Activated naive CD4-positive, alpha-beta T cell treated with anti-CD3 and anti-CD28 coated beads for 36 hours (primary cell): ENCODE measurements at regions not wholly inside any gene's neighbourhood (a gene's known extent, or its start where the extent isn't known, plus 50 kb on each side); places are given as distances from the start of the nearest gene placed in this dataset.

ENCODE experiments used
- CTCF ChIA-PET: fragments of 350-600 bp; sonication (Branson Sonifier 250); formaldehyde crosslinking; loops from one replicate; lab custom pipeline; 2021; ENCODE audit warnings: antibody characterized with exemption; lab: Charles Lee
- DNase-seq: peaks from one replicate; pipeline ENCODE4 v3.0.0-alpha.2; 2020
- H3K27ac Mint-ChIP-seq: one replicate; pipeline ENCODE4 v1.8.0; 2021; ENCODE audit warnings: mild to moderate bottlenecking, mixed read lengths
- H3K27me3 Mint-ChIP-seq: one replicate; pipeline ENCODE4 v1.8.0; 2021; ENCODE audit warnings: low read depth, mixed read lengths
- H3K36me3 Mint-ChIP-seq: one replicate; pipeline ENCODE4 v1.8.0; 2021; ENCODE audit warnings: low read depth, mixed read lengths
- H3K4me1 Mint-ChIP-seq: one replicate; pipeline ENCODE4 v1.8.0; 2021; ENCODE audit warnings: low read depth, mixed read lengths
- H3K4me3 Mint-ChIP-seq: one replicate; pipeline ENCODE4 v1.8.0; 2021; ENCODE audit warnings: mild to moderate bottlenecking, moderate library complexity, mixed read lengths
- H3K9me3 Mint-ChIP-seq: one replicate; pipeline ENCODE4 v1.8.0; 2021; ENCODE audit warnings: mixed read lengths
- intact Hi-C: fragments of 100-400 bp; cut with micrococcal nuclease; formaldehyde crosslinking; loops from one replicate; pipeline ENCODE4 v1.15.1; 2023

DNA sequence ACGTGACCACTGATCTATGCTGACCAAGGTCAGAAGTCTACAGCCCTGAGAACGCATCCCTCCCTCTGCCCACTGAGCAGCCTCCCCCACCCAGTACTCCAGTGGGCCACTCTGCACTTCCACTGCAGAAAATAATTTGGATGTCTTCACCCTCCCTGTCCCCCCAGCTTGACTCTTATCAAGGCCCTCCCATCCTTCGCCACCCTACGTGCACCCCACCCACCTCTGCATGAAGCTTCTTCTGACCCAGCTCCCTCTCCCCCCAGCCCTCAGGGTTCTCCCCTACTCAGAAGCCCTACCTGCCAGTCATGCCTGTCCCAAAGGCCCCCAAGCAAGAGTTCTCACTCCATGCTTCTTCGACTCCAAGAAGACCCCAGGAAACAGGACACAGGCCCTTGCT, 138.5 kb upstream of the FSTL4 start:
- Mint-ChIP-seq H3K4me3 (no peak overlapping the region), H3K27me3 (peaks cover 13% of the 10 kb centered on the region), H3K27ac (no peak overlapping the region), H3K9me3 (no peaks in the 10 kb centered on the region), H3K4me1 (no peaks in the 10 kb centered on the region), H3K36me3 (no peaks in the 10 kb centered on the region)
- DNase-seq: no peak
- CTCF ChIA-PET: no interaction called here
- intact Hi-C loops: loop anchor here (10.0 kb wide), 1 partner anchor 244 kb away; no protein-coding TSS in a partner anchor

GRCh38 chr5:133750356-133750755, 138.0 kb upstream of the FSTL4 start:
- no peak for DNase-seq
- no peaks in the 10 kb centered on the region for H3K9me3 Mint-ChIP-seq
- H3K4me3 Mint-ChIP-seq: no peak overlapping the region
- CTCF ChIA-PET: no interaction called here
- H3K4me1 Mint-ChIP-seq: no peaks in the 10 kb centered on the region
- H3K36me3 Mint-ChIP-seq: no peaks in the 10 kb centered on the region
- peaks cover 8% of the 10 kb centered on the region for H3K27me3 Mint-ChIP-seq
- intact Hi-C loops: loop anchor here (10.0 kb wide), 1 partner anchor 244 kb away; no protein-coding TSS in a partner anchor
- H3K27ac Mint-ChIP-seq: no peak overlapping the region

DNA sequence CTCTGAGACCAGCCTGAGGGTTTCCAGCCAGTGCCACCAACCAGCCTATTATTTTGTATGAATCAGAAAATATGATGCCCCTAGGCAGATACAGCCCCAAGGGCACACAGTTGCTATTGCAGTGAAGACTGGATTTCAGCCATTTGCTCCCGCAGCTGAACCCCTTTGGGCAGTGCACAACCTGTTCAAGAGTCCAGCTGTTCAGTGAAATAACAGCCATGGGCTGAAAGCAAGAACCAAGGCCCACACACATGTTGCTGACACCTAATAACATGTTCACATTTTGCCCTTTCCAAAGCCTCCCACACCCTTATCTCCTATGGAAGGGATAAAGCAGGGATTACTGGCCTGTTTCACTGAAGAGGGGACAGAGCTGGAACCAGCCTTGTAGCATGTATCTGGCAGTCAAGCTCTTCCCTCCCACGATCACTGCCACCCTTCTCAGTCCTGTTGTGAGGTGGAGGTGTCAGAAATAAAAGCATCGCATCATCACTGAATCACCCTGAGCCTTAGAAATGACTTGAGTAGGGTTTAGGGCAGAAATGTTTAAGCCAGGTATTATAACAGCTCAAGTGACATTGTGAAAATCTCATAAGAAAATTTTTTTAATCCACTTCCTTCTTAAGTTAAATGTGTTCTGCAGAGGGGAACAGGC, 137.1 kb upstream of the FSTL4 start:
- Mint-ChIP-seq H3K4me1 (no peaks in the 10 kb centered on the region), H3K9me3 (no peaks in the 10 kb centered on the region)
- peak; percentile 31 for DNase-seq

DNA sequence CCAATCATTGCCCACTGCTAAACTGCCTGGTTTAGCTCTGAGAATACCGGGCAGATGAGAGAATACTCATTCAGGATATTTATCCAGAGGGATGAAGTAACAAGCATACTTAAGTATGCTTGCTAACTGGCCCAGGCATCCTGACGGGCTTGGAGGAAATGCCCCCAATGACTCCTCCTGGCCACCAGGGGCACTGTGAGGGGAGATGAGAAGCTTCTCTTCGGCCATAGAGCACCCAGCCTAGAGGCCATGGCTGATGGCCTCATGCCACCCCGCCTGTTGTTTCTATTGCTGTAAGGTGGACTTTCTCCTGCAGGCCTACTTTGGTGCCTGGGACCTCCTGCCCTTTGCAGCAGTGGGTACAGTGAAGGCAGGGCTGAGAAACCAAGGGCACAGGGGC, 134.5 kb upstream of the FSTL4 start:
- no peaks in the 10 kb centered on the region for H3K4me1 Mint-ChIP-seq
- H3K4me3 Mint-ChIP-seq: no peak overlapping the region
- no peak overlapping the region for H3K27ac Mint-ChIP-seq
- no peaks in the 10 kb centered on the region for H3K9me3 Mint-ChIP-seq
- H3K27me3 Mint-ChIP-seq: peaks cover 5% of the 10 kb centered on the region
- DNase-seq: peak; percentile 47
- no peaks in the 10 kb centered on the region for H3K36me3 Mint-ChIP-seq
- CTCF ChIA-PET: interaction anchor here (0.6 to 1.2 kb wide), 4 partner anchors 15 to 353 kb away, joined by 3 to 4 read pairs (median 3); no protein-coding TSS in a partner anchor
- intact Hi-C loops: loop anchor here (5.0 kb wide), 1 partner anchor 260 kb away; no protein-coding TSS in a partner anchor

More for the DNA sequence above, 137.1 kb upstream of the FSTL4 start:
- Mint-ChIP-seq H3K27ac (no peak overlapping the region), H3K36me3 (no peaks in the 10 kb centered on the region), H3K27me3 (no peaks in the 10 kb centered on the region), H3K4me3 (no peak overlapping the region)
- intact Hi-C loops: loop anchor here (5.0 kb wide), 1 partner anchor 262 kb away; no protein-coding TSS in a partner anchor
- CTCF ChIA-PET: interaction anchor here (1.5 kb wide), 1 partner anchor 119 kb away, joined by 8 read pairs; no protein-coding TSS in a partner anchor

GRCh38 chr5:133744960-133745308, 132.6 kb upstream of the FSTL4 start:
- DNase-seq: no peak
- CTCF ChIA-PET: no interaction called here
- H3K27ac Mint-ChIP-seq: no peak overlapping the region
- H3K4me3 Mint-ChIP-seq: no peak overlapping the region
- H3K36me3 Mint-ChIP-seq: no peaks in the 10 kb centered on the region
- H3K4me1 Mint-ChIP-seq: no peaks in the 10 kb centered on the region
- peaks cover 5% of the 10 kb centered on the region for H3K27me3 Mint-ChIP-seq
- intact Hi-C loops: loop anchor here (5.0 kb wide), 1 partner anchor 258 kb away; no protein-coding TSS in a partner anchor
- no peaks in the 10 kb centered on the region for H3K9me3 Mint-ChIP-seq

DNA sequence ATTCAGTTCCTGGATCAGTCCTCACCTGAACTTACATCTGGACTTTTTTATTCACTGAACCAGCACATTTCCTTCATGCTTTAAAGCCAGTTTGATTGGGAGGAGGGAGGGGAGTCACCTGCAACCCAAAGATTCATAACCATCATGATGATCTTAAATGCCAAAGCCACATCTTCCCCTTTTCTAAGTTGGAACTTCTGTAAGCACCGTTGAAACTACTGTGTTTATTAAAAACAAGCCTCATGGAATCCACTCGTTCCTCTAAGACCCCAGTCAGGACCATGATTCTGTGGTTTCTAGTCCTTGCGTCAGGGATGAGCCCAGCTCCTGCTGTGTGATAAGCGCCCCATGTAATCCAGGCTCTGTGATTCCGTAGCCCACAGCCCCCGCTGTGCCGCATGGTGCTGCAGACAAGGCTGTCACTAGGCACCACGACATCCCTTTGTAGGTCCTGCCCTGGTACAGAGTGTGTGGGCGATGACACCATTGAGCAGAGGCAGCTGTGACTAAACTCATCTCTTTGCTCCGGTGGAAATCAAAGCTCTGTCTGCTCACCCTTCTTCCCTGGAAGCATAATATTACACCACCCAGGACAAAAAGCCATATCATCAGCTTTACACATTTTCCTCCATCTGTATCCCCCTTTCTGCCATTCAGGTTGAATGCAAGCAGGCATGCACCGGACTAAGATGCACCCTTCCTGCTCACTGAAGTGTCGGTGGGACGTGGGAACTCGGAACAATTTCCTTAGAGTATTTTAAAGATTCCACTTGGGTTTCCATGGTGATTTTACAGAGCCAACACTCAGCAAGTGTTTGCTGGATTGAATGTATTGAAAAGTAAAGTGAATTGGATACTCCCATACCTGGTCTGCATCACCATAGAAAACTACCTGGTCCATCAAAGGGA, 132.0 kb upstream of the FSTL4 start:
- DNase-seq: no peak
- CTCF ChIA-PET: interaction anchor here (0.6 to 1.2 kb wide), 2 partner anchors 30 to 125 kb away, joined by 3 to 5 read pairs; no protein-coding TSS in a partner anchor
- intact Hi-C loops: no loop called here

GRCh38 chr5:133742431-133742988, 130.2 kb upstream of the FSTL4 start:
- no peaks in the 10 kb centered on the region for H3K4me1 Mint-ChIP-seq
- intact Hi-C loops: no loop called here
- CTCF ChIA-PET: interaction anchor here (0.7 to 1.4 kb wide), 2 partner anchors 11 to 84 kb away, joined by 3 read pairs; no protein-coding TSS in a partner anchor
- H3K4me3 Mint-ChIP-seq: no peak overlapping the region
- no peak for DNase-seq
- no peak overlapping the region for H3K27ac Mint-ChIP-seq
- no peaks in the 10 kb centered on the region for H3K9me3 Mint-ChIP-seq
- no peaks in the 10 kb centered on the region for H3K36me3 Mint-ChIP-seq
- H3K27me3 Mint-ChIP-seq: peaks cover 5% of the 10 kb centered on the region

More for the DNA sequence above, 132.0 kb upstream of the FSTL4 start:
- Mint-ChIP-seq H3K4me1 (no peaks in the 10 kb centered on the region), H3K9me3 (no peaks in the 10 kb centered on the region), H3K4me3 (no peak overlapping the region), H3K27ac (no peak overlapping the region), H3K36me3 (no peaks in the 10 kb centered on the region), H3K27me3 (peaks cover 5% of the 10 kb centered on the region)

GRCh38 chr5:133741818-133742355, 129.5 kb upstream of the FSTL4 start:
- H3K9me3 Mint-ChIP-seq: no peaks in the 10 kb centered on the region
- no peak for DNase-seq
- intact Hi-C loops: no loop called here
- H3K27ac Mint-ChIP-seq: no peak overlapping the region
- no peak overlapping the region for H3K4me3 Mint-ChIP-seq
- peaks cover 5% of the 10 kb centered on the region for H3K27me3 Mint-ChIP-seq
- no peaks in the 10 kb centered on the region for H3K4me1 Mint-ChIP-seq
- H3K36me3 Mint-ChIP-seq: no peaks in the 10 kb centered on the region
- CTCF ChIA-PET: interaction anchor here (0.7 to 1.4 kb wide), 2 partner anchors 11 to 83 kb away, joined by 3 read pairs; no protein-coding TSS in a partner anchor

- Mint-ChIP-seq H3K27me3 (peaks cover 5% of the 10 kb centered on the region), H3K4me3 (no peak overlapping the region), H3K27ac (no peak overlapping the region), H3K4me1 (no peaks in the 10 kb centered on the region), H3K9me3 (no peaks in the 10 kb centered on the region), H3K36me3 (no peaks in the 10 kb centered on the region)
- no peak for DNase-seq
- CTCF ChIA-PET: no interaction called here
- intact Hi-C loops: no loop called here
Measured at GRCh38 chr5:133741396-133741795, 129.1 kb upstream of the FSTL4 start.

DNA sequence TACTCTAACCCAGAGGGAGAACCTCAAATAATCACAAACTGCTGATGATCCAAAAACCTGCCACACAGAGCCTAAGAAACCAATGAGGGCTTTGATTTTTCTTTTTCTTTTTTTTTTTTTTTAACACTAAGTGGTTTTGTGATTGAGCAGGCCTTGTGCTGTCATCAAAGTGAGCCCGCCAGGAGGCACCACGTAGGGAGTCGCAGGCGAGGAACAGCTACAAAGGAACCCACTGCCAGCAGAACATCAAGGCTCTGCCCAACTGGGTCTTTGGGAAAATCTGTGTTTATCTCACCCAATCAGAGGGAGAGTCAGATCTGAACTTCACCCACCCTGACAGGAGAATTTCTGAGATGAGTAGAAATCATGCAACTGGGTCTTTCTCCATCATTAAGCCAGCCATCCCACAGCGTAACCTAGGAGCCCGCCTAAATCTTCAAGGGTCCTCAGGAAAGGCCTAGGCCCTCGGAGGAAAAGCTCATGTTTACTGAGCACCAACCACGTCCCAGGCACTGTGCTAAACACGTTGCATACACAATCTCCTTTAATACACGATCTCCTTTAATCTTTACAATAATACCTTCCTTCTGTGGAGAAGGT, 126.9 kb upstream of the FSTL4 start:
- no peaks in the 10 kb centered on the region for H3K36me3 Mint-ChIP-seq
- CTCF ChIA-PET: no interaction called here
- H3K9me3 Mint-ChIP-seq: no peaks in the 10 kb centered on the region
- peaks cover 5% of the 10 kb centered on the region for H3K27me3 Mint-ChIP-seq
- no peak overlapping the region for H3K27ac Mint-ChIP-seq
- no peaks in the 10 kb centered on the region for H3K4me1 Mint-ChIP-seq
- no peak for DNase-seq
- H3K4me3 Mint-ChIP-seq: no peak overlapping the region
- intact Hi-C loops: no loop called here

DNA sequence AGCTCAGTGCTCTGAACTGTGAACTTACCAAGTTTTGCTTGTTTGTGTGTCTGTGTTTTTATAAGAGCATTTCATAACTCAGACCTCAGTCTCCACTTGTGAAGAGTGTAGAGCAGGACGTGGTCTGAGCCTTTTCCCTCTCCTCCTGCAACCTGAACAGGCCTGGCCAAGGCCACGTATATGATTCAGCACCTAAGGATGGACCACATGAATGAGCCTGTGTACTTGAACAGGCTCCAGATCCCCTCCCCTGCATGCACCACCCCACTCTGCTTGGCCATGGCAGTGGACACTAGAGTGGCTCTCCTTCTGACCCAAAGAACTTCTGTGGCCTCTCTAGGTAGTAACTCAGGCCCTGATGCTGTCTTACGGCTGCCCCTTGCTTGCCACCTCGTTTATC, 125.9 kb upstream of the FSTL4 start:
- DNase-seq: no peak
- no peak overlapping the region for H3K4me3 Mint-ChIP-seq
- no peaks in the 10 kb centered on the region for H3K36me3 Mint-ChIP-seq
- CTCF ChIA-PET: no interaction called here
- H3K9me3 Mint-ChIP-seq: no peaks in the 10 kb centered on the region
- H3K27me3 Mint-ChIP-seq: peaks cover under 1% of the 10 kb centered on the region
- intact Hi-C loops: no loop called here
- H3K4me1 Mint-ChIP-seq: no peaks in the 10 kb centered on the region
- H3K27ac Mint-ChIP-seq: no peak overlapping the region

GRCh38 chr5:133736512-133736911, 124.2 kb upstream of the FSTL4 start:
- Mint-ChIP-seq H3K4me3 (no peak overlapping the region), H3K4me1 (no peaks in the 10 kb centered on the region), H3K9me3 (no peaks in the 10 kb centered on the region), H3K36me3 (no peaks in the 10 kb centered on the region), H3K27me3 (no peaks in the 10 kb centered on the region), H3K27ac (no peak overlapping the region)
- CTCF ChIA-PET: no interaction called here
- DNase-seq: no peak
- intact Hi-C loops: no loop called here
